ENCODE measurements at regions not wholly inside any gene's neighbourhood (a gene's known extent, or its start where the extent isn't known, plus 50 kb on each side); places are given as distances from the start of the nearest gene placed in this dataset.
A peak's percentile ranks its signal among the peaks of the same experiment; 100 is the strongest.

- DNase-seq (ENCODE audit: low read depth) = peak; percentile 76
Observed at GRCh38 chr7:130912862-130913638, 179.0 kb upstream of the KLF14 start.

GRCh38 chr7:130913639-130914553 is 179.9 kb upstream of the KLF14 start:
- no peak for DNase-seq (ENCODE audit: low read depth)

- DNase-seq (ENCODE audit: low read depth) = no peak
Observed at GRCh38 chr7:130914554-130915294, 180.7 kb upstream of the KLF14 start.

GRCh38 chr7:130917669-130918128 is 183.7 kb upstream of the KLF14 start:
- no peak for DNase-seq (ENCODE audit: low read depth)

GRCh38 chr7:130918129-130919052 is 184.4 kb upstream of the KLF14 start:
- DNase-seq (ENCODE audit: low read depth) = no peak

GRCh38 chr7:130919316-130920103 is 185.5 kb upstream of the KLF14 start:
- no peak for DNase-seq (ENCODE audit: low read depth)

- no peak for DNase-seq (ENCODE audit: low read depth)
Observed at GRCh38 chr7:130920122-130920521, 186.1 kb upstream of the KLF14 start.

GRCh38 chr7:130921391-130922180 is 187.6 kb upstream of the KLF14 start:
- DNase-seq (ENCODE audit: low read depth) = no peak

GRCh38 chr7:130922206-130923112 is 188.5 kb upstream of the KLF14 start:
- no peak for DNase-seq (ENCODE audit: low read depth)

GRCh38 chr7:130923365-130923764 is 189.4 kb upstream of the KLF14 start:
- no peak for DNase-seq (ENCODE audit: low read depth)

- DNase-seq (ENCODE audit: low read depth) = no peak
Observed at GRCh38 chr7:130923930-130924329, 189.9 kb upstream of the KLF14 start.

- DNase-seq (ENCODE audit: low read depth) = no peak
Observed at GRCh38 chr7:130925136-130925794, 191.3 kb upstream of the KLF14 start.

GRCh38 chr7:130926001-130926691 is 192.1 kb upstream of the KLF14 start:
- DNase-seq (ENCODE audit: low read depth) = no peak

GRCh38 chr7:130927062-130927461 is 193.1 kb upstream of the KLF14 start:
- no peak for DNase-seq (ENCODE audit: low read depth)

- no peak for DNase-seq (ENCODE audit: low read depth)
Observed at GRCh38 chr7:130927564-130927963, 193.6 kb upstream of the KLF14 start.

- DNase-seq (ENCODE audit: low read depth) = no peak
Observed at GRCh38 chr7:130929896-130930659, 196.1 kb upstream of the KLF14 start.

- DNase-seq (ENCODE audit: low read depth) = no peak
Observed at GRCh38 chr7:130930681-130931080, 196.7 kb upstream of the KLF14 start.

All from activated T-cell treated with anti-CD3 and anti-CD28 coated beads for 48 hours (primary cell).